Stimulated activated CD4-positive, alpha-beta T cell treated with anti-CD3 and anti-CD28 coated beads, TNF-alpha, amount 100 ng/mL, for 48 hours (primary cell): ENCODE measurements at regions not wholly inside any gene's neighbourhood (a gene's known extent, or its start where the extent isn't known, plus 50 kb on each side); places are given as distances from the start of the nearest gene placed in this dataset.
A peak's percentile ranks its signal among the peaks of the same experiment; 100 is the strongest.
"Not testable (repeated sequence)": the region's sequence is repeated elsewhere in the genome, so short reads cannot be mapped to it uniquely, and the experiment has no call there.

Source experiments
- DNase-seq, 3 donors: peaks; one replicate each; pipeline ENCODE4 v3.0.0-alpha.2; 2020; ENCODE audit warnings: low read depth in 3 of 3

- no peak for DNase-seq
These were observed 90.1 kb upstream of the SERTAD2 start for GRCh38 chr2:64743739-64744330.

- DNase-seq = no peak
These were observed 91.8 kb upstream of the SERTAD2 start for GRCh38 chr2:64745562-64745961.

- DNase-seq = not testable (repeated sequence)
These were observed 94.0 kb upstream of the SERTAD2 start for GRCh38 chr2:64747690-64748091.

- no peak for DNase-seq
These were observed 94.4 kb upstream of the SERTAD2 start for GRCh38 chr2:64748147-64748546.

GRCh38 chr2:64748561-64748960, 94.8 kb upstream of the SERTAD2 start:
- peak in 1 of 3 donors; percentile 20 for DNase-seq

GRCh38 chr2:64749446-64749845, 95.7 kb upstream of the SERTAD2 start:
- DNase-seq = no peak

- DNase-seq = peak in 2 of 3 donors; percentile 6 to 32
These were observed 96.5 kb upstream of the SERTAD2 start for GRCh38 chr2:64750001-64750816.

GRCh38 chr2:64750817-64751285, 97.1 kb upstream of the SERTAD2 start:
- DNase-seq = peak; percentile 94 to 98 (median 95)

- DNase-seq = peak in 1 of 3 donors; percentile 31
These were observed 97.9 kb upstream of the SERTAD2 start for GRCh38 chr2:64751286-64752260.

GRCh38 chr2:64753399-64753798, 99.7 kb upstream of the SERTAD2 start:
- DNase-seq = no peak

GRCh38 chr2:64754570-64754969, 100.9 kb upstream of the SERTAD2 start:
- no peak for DNase-seq

GRCh38 chr2:64757126-64757525, 103.4 kb upstream of the SERTAD2 start:
- DNase-seq = no peak

- DNase-seq = no peak
These were observed 106.4 kb upstream of the SERTAD2 start for GRCh38 chr2:64760128-64760527.

GRCh38 chr2:64762301-64762997, 108.7 kb upstream of the SERTAD2 start:
- DNase-seq = no peak

- DNase-seq = no peak
These were observed 109.4 kb upstream of the SERTAD2 start for GRCh38 chr2:64763126-64763525.

GRCh38 chr2:64765160-64765805, 111.6 kb upstream of the SERTAD2 start:
- DNase-seq = no peak

GRCh38 chr2:64766841-64767669, 113.3 kb upstream of the SERTAD2 start:
- no peak for DNase-seq

GRCh38 chr2:64767670-64768468, 114.2 kb upstream of the SERTAD2 start:
- peak; percentile 52 to 64 (median 60) for DNase-seq

- DNase-seq = no peak
These were observed 114.8 kb upstream of the SERTAD2 start for GRCh38 chr2:64768491-64769005.
